NT2/D1 (cell line): ENCODE measurements at regions not wholly inside any gene's neighbourhood (a gene's known extent, or its start where the extent isn't known, plus 50 kb on each side); places are given as distances from the start of the nearest gene placed in this dataset.

ENCODE experiments used
- SUZ12 ChIP-seq: IDR thresholded peaks from 2 replicates; pipeline ENCODE4 v1.6.1; 2011; ENCODE audit not compliant: insufficient read length, insufficient read depth; ENCODE audit errors: extremely low read depth
- YY1 ChIP-seq: IDR thresholded peaks from 2 replicates; pipeline ENCODE4 v1.6.1; 2011; ENCODE audit not compliant: insufficient read length, insufficient read depth
- ZNF274 ChIP-seq: IDR thresholded peaks from 2 replicates; pipeline ENCODE4 v1.6.1; 2011; ENCODE audit warnings: mild to moderate bottlenecking, low read depth, low read length

- TF ChIP-seq ZNF274 (no peak), SUZ12 (no peak), YY1 (no peak)
Observed at GRCh38 chr1:173280899-173281660, 73.9 kb upstream of the TNFSF4 start.
